K562 (cell line): ENCODE measurements at regions not wholly inside any gene's neighbourhood (a gene's known extent, or its start where the extent isn't known, plus 50 kb on each side); places are given as distances from the start of the nearest gene placed in this dataset.

Experiments used
- ATAC-seq: fragments of 200-7000 bp; cut with Tn5 transposase; 3 replicates; pipeline ENCODE4 v1.9.1; 2020; ENCODE audit warnings: moderate library complexity
- BruUV-seq: library from RNA; stranded (reverse); fragments of 400-500 nt; replicated peaks from 2 replicates; lab custom pipeline; 2021; lab: Mats Ljungman, UMichigan
- CTCF ChIA-PET: fragments of 300-600 bp; formaldehyde crosslinking; extraction: SDS; loops from one replicate; lab custom pipeline; 2021; ENCODE audit warnings: low intra/inter-chr PET ratio; lab: Yijun Ruan, JAX
- POLR2A ChIA-PET: fragments of 300-600, 350-650 bp; sonication (Branson Sonifier 250); formaldehyde crosslinking; extraction: SDS; loops from one replicate; lab custom pipeline; 2021; ENCODE audit warnings: antibody characterized with exemption, inconsistent platforms; lab: Yijun Ruan, JAX
- DNase-seq, 4 experiments: peaks; one replicate each; pipeline versions ENCODE4 v3.0.0 to v3.0.0-alpha.2; 2011 to 2018; ENCODE audit warnings: low spot score in 3 of 4, mixed read lengths in 3 of 4; ENCODE audit errors: extremely low read depth in 1 of 4
- FAIRE-seq: peaks from 2 replicates; lab custom pipeline; 2011; peaks lifted over from hg19 to GRCh38; lab: Jason Lieb, UNC
- H2AFZ ChIP-seq: 2 replicates; pipeline ENCODE4 v1.6.0; 2011; ENCODE audit warnings: low read depth, low read length, control low read depth, inconsistent platforms
- H3K27ac ChIP-seq: fragments of 200-600 bp; 3 replicates; pipeline ENCODE4 v1.8.0; 2011; ENCODE audit warnings: low read depth, mild to moderate bottlenecking, control low read depth, inconsistent platforms, low read length, moderate library complexity, mixed read lengths; ENCODE audit errors: extremely low read depth
- H3K27me3 ChIP-seq, 2 experiments: fragments of 300-600 bp in 1 of 2; 2 replicates in 1 of 2; 3 replicates in 1 of 2; pipeline versions ENCODE4 v1.6.0 to v1.8.0; 2011; ENCODE audit warnings: inconsistent platforms in 2 of 2, low read length in 2 of 2, mild to moderate bottlenecking in 1 of 2, mixed read lengths in 1 of 2, moderate library complexity in 1 of 2; ENCODE audit not compliant: control insufficient read depth in 2 of 2, insufficient read depth in 2 of 2
- H3K36me3 ChIP-seq: fragments of 300-600 bp; 3 replicates; pipeline ENCODE4 v1.8.0; 2011; ENCODE audit warnings: mild to moderate bottlenecking, low read length, inconsistent platforms; ENCODE audit not compliant: control insufficient read depth, insufficient read depth
- H3K4me1 ChIP-seq, 2 experiments: fragments of 200-600 bp in 1 of 2; replicated peaks in 1 of 2; 2 replicates in 1 of 2; 3 replicates in 1 of 2; pipeline versions ENCODE4 v1.5.1 to v1.8.0; 2011; ENCODE audit warnings: inconsistent platforms in 2 of 2, low read length in 2 of 2, mild to moderate bottlenecking in 1 of 2, mixed read lengths in 1 of 2, moderate library complexity in 1 of 2; ENCODE audit not compliant: control insufficient read depth in 2 of 2, insufficient read depth in 2 of 2
- H3K4me2 ChIP-seq: 2 replicates; pipeline ENCODE4 v1.6.1; 2011; ENCODE audit warnings: low read length, control low read depth, inconsistent platforms, mixed read lengths; ENCODE audit not compliant: insufficient read depth
- H3K4me3 ChIP-seq: fragments of 200-600 bp; sonication (generic), shearing (Covaris generic); 2 replicates; pipeline ENCODE4 v1.5.1; 2016; ENCODE audit warnings: control low read depth, inconsistent platforms
- H3K79me2 ChIP-seq: fragments of 200-600 bp; 3 replicates; pipeline ENCODE4 v1.8.0; 2011; ENCODE audit warnings: low read length, inconsistent platforms; ENCODE audit not compliant: control insufficient read depth, insufficient read depth
- H3K9ac ChIP-seq, 2 experiments: 2 replicates each; pipeline versions ENCODE4 v1.6.0 to v1.6.1; 2011; ENCODE audit warnings: low read depth in 2 of 2, low read length in 2 of 2, control low read depth in 1 of 2, inconsistent platforms in 1 of 2, mild to moderate bottlenecking in 1 of 2, mixed read lengths in 1 of 2; ENCODE audit not compliant: insufficient read depth in 1 of 2
- H3K9me1 ChIP-seq: one replicate; pipeline ENCODE4 v1.6.0; 2011; ENCODE audit warnings: inconsistent platforms, mild to moderate bottlenecking, low read length, moderate library complexity; ENCODE audit not compliant: control insufficient read depth, insufficient read depth
- H3K9me3 ChIP-seq: replicated peaks from 2 replicates; pipeline ENCODE4 v1.5.1; 2011; ENCODE audit warnings: low read depth, low read length, inconsistent platforms; ENCODE audit not compliant: control insufficient read depth, insufficient read depth
- H4K20me1 ChIP-seq: replicated peaks from 2 replicates; pipeline ENCODE4 v1.6.1; 2011; ENCODE audit warnings: low read length, inconsistent platforms, mixed read lengths; ENCODE audit not compliant: control insufficient read depth, insufficient read depth
- BCL6 ChIP-seq: fragments of 250-450 bp; sonication (Bioruptor Pico); IDR thresholded peaks from 2 replicates; pipeline ENCODE4 v1.4.0; 2020
- CBFB ChIP-seq: sonication (generic); formaldehyde crosslinking; IDR thresholded peaks from 2 replicates; pipeline ENCODE4 v1.4.0; 2020; ENCODE audit warnings: mild to moderate bottlenecking, missing genetic modification reagents
- CHD2 ChIP-seq: IDR thresholded peaks from 2 replicates; pipeline ENCODE4 v1.6.1; 2011; ENCODE audit warnings: low read depth, low read length
- DEAF1 ChIP-seq: fragments of 450-650 bp; formaldehyde crosslinking; IDR thresholded peaks from 2 replicates; pipeline ENCODE4 v1.4.0; 2020; ENCODE audit warnings: mild to moderate bottlenecking, moderate library complexity
- FOXK2 ChIP-seq, 2 experiments: fragments of 450-650 bp; IDR thresholded peaks in 1 of 2; conservative IDR thresholded peaks in 1 of 2; 2 replicates each; pipeline ENCODE4 v1.6.1; 2016; ENCODE audit warnings: low read depth in 2 of 2, mild to moderate bottlenecking in 1 of 2
- HSF4 ChIP-seq: fragments of 250-450 bp; sonication (Bioruptor Pico); IDR thresholded peaks from 2 replicates; pipeline ENCODE4 v2.1.2; 2022; ENCODE audit warnings: mild to moderate bottlenecking, moderate library complexity, borderline replicate concordance
- IFI16 ChIP-seq: fragments of 250-450 bp; sonication (Bioruptor Pico); IDR thresholded peaks from 2 replicates; pipeline ENCODE4 v2.1.2; 2022; ENCODE audit warnings: mild to moderate bottlenecking, inconsistent platforms
- KLF6 ChIP-seq: fragments of 250-450 bp; sonication (Bioruptor Pico); IDR thresholded peaks from 2 replicates; pipeline ENCODE4 v1.4.0; 2020; ENCODE audit warnings: mild to moderate bottlenecking, moderate library complexity, borderline replicate concordance
- NCOA6 ChIP-seq: fragments of 450-650 bp; IDR thresholded peaks from 2 replicates; pipeline ENCODE4 v1.6.1; 2017; ENCODE audit warnings: mild to moderate bottlenecking
- SPI1 ChIP-seq: IDR thresholded peaks from 2 replicates; pipeline ENCODE4 v1.6.1; 2011; ENCODE audit warnings: low read depth, low read length, control low read depth, borderline replicate concordance
- YBX1 ChIP-seq: fragments of 450-650 bp; IDR thresholded peaks from 2 replicates; pipeline ENCODE4 v1.7.1; 2016; ENCODE audit warnings: mild to moderate bottlenecking
- ZNF184 ChIP-seq: sonication (generic); formaldehyde crosslinking; IDR thresholded peaks from 2 replicates; pipeline ENCODE4 v1.5.0; 2020; ENCODE audit warnings: missing genetic modification reagents
- ZNF24 ChIP-seq: fragments of 450-650 bp; IDR thresholded peaks from 2 replicates; pipeline ENCODE4 v1.6.1; 2016
- ZNF668 ChIP-seq: fragments of 250-450 bp; sonication (Bioruptor Pico); IDR thresholded peaks from 2 replicates; pipeline ENCODE4 v1.8.0; 2022; ENCODE audit warnings: mild to moderate bottlenecking, inconsistent platforms
- in situ Hi-C: fragments of 300-500 bp; cut with MboI; formaldehyde crosslinking; loops from 4 replicates; pipeline ENCODE4 v1.15.0; 2018; ENCODE audit warnings: inconsistent platforms, mixed read lengths
- intact Hi-C: fragments of 100-400 bp; cut with micrococcal nuclease; formaldehyde crosslinking; loops from 2 replicates; pipeline ENCODE4 v1.14.2; 2022
- TF ChIP-seq, protein P1 (sequence below): fragments of 250-450 bp; sonication (Bioruptor Pico); IDR thresholded peaks from 2 replicates; pipeline ENCODE4 v1.8.0; 2022; ENCODE audit warnings: inconsistent platforms, mild to moderate bottlenecking, moderate library complexity, borderline replicate concordance

- TF ChIP-seq, protein P1, sequence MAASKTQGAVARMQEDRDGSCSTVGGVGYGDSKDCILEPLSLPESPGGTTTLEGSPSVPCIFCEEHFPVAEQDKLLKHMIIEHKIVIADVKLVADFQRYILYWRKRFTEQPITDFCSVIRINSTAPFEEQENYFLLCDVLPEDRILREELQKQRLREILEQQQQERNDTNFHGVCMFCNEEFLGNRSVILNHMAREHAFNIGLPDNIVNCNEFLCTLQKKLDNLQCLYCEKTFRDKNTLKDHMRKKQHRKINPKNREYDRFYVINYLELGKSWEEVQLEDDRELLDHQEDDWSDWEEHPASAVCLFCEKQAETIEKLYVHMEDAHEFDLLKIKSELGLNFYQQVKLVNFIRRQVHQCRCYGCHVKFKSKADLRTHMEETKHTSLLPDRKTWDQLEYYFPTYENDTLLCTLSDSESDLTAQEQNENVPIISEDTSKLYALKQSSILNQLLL (CRISPR knock-in tag) = no peak
- TF ChIP-seq ZNF184 (no peak), ZNF24 (no peak), YBX1 (no peak), CBFB (CRISPR knock-in tag) (no peak), NCOA6 (no peak), DEAF1 (CRISPR knock-in tag) (no peak), SPI1 (no peak)
Measured at GRCh38 chr1:177849579-177850290, 120.1 kb downstream of the SEC16B start (continued).

DNA sequence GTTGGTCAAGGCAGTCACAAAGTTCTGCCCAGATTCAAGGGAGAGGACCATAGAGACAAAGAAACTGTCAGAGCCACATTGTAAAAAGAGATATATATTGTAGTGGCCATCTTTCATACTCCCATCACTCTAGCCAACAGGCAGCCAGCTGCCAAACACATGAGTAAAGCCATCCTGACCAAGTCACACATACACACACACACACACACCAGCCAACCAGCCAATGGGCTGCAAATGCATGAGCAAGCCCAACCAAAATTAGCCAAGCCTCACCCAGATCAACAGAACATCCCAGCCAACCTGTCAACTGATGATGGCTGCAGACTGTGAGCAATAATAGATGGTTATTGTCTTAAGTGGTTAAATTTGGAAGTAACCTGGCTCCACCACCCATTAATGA, 120.7 kb downstream of the SEC16B start:
- H3K27me3 ChIP-seq = no peaks in the 10 kb centered on the region
- no peaks in the 10 kb centered on the region; the same call in 1 of the 2 replicates for H3K9me3 ChIP-seq
- ATAC-seq = no peak
- H4K20me1 ChIP-seq = no peaks in the 10 kb centered on the region
- no peaks in the 10 kb centered on the region for H3K79me2 ChIP-seq
- intact Hi-C loops (no loop called here), in situ Hi-C loops (no loop called here)
- H3K9ac ChIP-seq = no peak overlapping the region
- no peak for DNase-seq
- no peaks in the 10 kb centered on the region for H3K4me1 ChIP-seq
- no peaks in the 10 kb centered on the region for H3K36me3 ChIP-seq
- ChIA-PET POLR2A (no interaction called here), CTCF (no interaction called here)
- TF ChIP-seq HSF4 (CRISPR knock-in tag) (no peak), CHD2 (no peak), BCL6 (CRISPR knock-in tag) (no peak), IFI16 (CRISPR knock-in tag) (no peak), FOXK2 (conservative IDR thresholded peaks at IDR 0.05 in 1 of 2, IDR thresholded peaks at IDR 0.05 in 1 of 2; ENCODE audit: low read depth in 2 of 2) (no peak), ZNF668 (CRISPR knock-in tag) (no peak), KLF6 (CRISPR knock-in tag) (no peak)
- H3K4me2 ChIP-seq = no peak overlapping the region
- no peak overlapping the region for H3K27ac ChIP-seq
- H3K4me3 ChIP-seq = no peak overlapping the region
- BruUV-seq = no TSS peak
- no peaks in the 10 kb centered on the region for H3K9me1 ChIP-seq
- FAIRE-seq = no peak
- no peak overlapping the region for H2AFZ ChIP-seq
